HG03432 (cell line): ENCODE measurements at regions not wholly inside any gene's neighbourhood (a gene's known extent, or its start where the extent isn't known, plus 50 kb on each side); places are given as distances from the start of the nearest gene placed in this dataset.

ENCODE experiments used
- ATAC-seq: cut with Tn5 transposase; IDR thresholded peaks from one replicate; pipeline ENCODE4 v1.9.1; 2021; ENCODE audit warnings: mild to moderate bottlenecking, moderate library complexity; ENCODE audit not compliant: unreplicated experiment

DNA sequence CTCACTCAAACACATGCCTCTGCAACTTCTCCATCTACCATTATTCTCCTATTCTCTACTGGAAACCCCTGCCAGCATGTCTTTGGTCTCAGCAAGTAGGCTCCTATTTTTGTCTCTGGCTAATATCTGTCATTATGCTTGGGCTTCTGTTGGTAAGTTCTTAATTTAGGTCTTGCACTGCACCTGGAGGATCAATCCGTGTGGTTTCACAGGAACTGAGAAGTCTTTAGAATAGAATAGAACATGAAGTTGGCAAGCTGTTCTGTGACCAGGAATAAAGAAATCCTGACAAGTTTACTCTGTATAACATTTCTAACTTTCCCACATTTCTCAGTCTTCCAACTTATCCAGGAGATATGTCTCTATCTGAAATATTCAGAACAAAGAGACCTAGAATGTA is 219.5 kb upstream of the GYPC start:
- no peak for ATAC-seq

DNA sequence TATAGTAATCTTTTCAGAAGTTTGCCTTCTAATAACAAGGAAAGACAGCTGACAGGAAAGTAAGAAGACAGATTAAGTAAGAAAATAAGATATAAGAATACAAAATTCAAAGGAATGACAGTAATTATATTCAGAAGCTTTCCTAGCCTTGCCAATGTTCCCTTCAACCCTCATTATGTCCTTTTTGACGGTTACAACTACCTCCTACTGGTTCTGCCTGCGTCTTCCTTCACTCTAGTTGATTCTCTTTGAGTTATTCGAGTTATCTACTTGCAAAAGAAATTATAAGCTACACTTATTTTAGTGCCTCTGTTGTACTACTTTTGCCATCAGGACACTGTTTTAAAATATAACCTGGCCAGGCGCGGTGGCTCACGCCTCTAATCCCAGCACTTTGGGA is 218.9 kb upstream of the GYPC start:
- no peak for ATAC-seq

DNA sequence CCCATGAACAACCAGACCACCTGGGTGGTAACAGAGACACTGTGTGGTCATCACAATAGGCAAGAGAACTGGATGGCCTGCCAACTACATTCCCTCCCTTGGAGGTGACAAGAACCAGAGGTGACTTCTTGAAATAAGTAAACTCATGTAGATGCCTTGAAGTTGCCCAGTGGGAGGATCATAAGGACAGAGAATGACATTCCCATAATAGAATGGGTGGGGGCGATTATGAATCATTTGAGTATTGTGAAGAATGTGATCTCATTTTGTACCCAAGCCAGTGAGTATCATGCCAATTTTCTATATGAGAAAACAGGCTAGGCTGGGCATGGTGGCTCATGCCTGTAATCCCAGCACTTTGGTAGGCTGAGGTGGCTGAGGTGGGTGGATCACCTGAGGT is 211.4 kb upstream of the GYPC start:
- no peak for ATAC-seq

DNA sequence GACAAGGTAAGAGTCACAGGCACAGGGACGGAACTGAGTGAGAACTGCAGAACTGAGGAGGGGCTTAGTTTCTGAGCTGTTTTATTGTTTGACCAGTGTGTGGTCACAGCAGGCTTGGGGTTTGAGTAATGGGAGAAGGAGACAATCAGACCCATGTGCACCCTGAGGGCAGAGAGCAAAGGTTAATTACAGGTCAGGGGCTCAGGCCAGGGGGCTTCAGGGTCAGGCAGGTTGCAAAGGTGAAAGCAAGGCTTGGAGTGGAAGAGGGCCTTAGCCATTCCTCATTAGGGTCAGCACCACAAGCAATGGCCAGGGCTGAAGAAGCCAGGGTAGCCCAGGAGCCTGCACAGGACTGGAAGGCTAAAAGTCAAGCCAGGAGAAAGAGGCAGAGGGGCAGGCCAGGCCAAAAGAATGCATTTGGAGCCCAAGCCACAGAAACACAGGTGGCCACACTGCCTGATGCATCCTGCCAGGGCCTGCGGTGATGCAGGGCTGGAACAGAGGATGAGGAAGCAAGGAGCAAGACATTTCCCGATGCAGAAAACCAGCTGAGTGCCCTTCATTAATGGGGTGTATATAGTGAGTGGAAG is 209.8 kb upstream of the GYPC start:
- no peak for ATAC-seq

DNA sequence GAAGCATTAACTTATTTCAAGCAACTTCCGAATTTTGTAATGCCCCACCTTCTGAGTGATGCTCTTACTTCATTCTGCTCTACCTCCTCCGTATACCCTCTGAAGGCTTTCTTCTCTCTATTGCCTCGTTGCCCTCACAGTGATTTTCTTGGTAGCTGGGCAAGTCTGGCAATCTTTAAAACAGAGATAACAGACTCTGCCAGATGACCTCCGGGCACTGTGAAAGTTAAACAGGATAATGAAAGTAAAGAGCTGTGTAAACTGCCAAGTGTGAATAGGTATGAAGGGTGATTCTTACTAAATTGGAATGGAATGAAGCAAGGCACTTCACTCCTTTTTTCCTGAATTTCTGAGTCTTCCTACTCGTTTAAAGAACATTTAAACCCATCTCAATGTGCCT is 207.3 kb upstream of the GYPC start:
- no peak for ATAC-seq

DNA sequence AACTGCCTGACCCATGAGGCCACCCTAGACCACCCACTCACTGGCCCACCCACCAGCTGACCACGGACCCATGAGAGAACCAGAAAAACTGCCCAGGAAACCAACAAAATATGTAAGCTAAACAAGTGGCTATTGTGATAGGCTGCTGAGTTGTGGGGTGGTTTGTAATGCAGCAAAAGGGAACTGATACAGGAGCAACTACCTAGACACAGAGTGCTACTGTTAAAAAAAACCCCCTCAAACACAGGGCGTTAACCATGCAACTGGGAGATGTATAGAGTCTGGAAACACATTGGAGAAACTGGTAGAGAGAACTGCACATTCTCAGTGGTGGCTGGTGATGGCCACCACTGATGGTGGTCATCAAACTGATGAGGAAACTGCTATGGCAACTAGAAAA is 206.3 kb upstream of the GYPC start:
- peak; percentile 86 for ATAC-seq

DNA sequence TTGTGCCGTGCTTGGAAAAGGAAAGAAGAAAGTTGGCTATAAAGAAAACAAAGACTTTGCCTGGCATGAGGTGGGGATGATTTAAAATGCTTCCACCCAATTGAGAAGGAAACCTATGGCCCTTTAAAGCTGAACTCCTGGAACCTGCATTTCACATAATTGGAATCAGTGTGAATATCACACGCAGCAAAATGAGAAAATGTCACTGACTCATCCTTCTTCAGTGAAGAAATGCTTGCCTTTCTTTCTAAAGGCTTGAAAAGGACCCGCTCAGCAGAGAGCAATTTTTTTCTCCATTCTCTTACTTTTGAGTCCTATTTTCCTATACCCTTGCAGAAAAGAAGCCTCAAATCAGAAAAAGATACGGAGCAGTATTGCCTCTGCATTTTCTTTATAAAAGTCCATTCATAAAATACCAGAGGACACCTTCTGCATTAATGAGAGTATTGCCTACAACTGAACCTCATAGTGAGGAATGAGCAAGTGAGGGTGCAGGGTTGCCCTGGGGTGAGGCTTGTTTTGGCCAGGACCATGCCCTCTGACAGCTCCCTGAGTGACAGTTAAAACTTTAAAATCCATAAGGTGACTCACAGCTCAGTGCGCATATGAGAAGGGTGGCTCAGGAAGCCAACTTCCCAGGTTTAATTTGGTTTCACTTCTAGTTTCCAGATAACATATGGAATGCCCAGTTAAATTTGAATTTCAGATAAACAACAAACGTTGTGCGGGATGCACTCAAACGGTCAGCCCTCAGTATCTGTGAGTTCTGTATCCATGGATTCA is 191.9 kb upstream of the GYPC start:
- ATAC-seq = no peak

DNA sequence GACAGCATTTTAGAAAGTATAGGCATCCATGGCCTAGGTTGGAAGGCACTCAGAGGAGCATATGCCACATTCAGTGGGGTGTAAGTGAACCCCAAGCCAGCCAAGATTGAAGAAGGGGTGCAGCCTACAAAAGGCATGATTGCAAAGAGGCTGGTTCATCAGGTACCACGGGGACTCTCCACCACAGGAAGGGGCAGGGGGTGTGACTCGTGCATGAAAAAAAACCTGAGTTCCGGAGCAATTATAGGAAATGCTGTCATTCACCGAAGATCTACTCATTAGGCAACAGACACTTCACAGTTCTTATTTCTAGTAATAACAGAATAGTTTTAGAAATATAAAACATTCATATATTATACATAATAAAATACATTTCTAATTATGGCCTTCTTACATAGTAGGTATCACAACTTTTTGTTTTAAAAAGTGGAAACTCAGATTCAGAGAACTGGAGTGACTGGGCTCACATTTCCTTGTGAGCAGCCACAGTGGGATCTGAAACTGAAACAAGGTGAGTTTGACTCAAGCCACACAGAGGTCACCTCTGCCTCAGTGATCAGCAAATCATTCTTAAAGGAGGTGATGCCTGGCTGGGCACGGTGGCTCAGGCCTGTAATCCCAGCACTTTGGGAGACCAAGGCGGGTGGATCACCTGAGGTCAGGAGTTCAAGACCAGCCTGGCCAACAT is 188.4 kb upstream of the GYPC start:
- ATAC-seq = peak; percentile 91

DNA sequence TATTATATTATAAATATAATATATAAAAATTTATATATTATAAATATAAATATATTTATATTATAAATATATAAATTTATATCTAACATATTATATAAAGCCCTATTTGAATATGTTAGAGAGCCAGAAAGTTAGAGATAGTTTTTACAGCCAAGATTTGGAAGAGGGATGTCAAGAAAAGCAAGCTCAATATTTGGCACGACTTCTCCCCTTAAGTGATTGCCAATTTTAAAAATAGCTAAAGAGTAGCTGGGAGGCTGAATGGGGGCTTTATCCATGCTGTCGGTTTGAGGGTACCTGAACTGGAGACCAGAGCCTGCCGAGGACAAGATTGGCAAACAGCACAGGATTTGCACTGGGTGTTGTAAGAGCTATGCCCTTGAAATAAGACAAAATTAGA is 180.9 kb upstream of the GYPC start:
- no peak for ATAC-seq

DNA sequence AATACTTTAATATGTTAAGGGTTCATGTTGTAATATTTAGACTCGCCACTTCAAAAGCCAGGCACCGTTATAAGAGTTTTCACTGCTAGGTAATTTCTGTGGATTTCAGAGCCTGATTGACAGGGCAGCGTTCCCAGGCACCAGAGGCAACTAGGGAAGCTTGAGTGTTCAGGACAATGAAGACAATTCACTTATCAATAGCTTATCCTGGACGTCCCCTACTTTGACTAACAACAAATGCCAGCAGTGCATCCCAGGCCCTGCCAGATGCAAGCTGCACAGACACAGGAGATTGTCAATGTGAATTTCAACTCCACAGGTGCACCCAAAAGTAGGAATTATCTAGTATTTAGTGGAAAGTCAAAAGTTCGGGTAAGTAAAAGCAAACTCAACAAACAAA is 179.3 kb upstream of the GYPC start:
- ATAC-seq = no peak

DNA sequence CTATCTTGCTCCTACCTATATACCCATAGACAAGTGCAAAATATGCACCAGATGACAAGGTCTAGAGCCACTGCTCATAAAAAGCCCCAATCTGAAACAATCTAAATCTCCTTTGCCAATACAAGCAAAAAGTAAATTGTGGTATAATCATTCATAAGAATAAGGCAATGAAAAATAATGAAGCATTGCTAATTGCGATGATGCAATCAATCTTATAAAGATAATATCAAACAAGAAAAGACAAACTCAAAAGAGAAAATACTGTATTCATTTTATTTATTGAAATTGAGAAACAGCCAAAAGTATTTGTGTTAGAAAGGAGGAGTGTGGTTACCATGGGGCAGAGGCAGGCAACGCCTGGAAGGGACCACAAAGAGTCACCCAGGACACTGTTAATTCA is 175.9 kb upstream of the GYPC start:
- ATAC-seq = no peak

DNA sequence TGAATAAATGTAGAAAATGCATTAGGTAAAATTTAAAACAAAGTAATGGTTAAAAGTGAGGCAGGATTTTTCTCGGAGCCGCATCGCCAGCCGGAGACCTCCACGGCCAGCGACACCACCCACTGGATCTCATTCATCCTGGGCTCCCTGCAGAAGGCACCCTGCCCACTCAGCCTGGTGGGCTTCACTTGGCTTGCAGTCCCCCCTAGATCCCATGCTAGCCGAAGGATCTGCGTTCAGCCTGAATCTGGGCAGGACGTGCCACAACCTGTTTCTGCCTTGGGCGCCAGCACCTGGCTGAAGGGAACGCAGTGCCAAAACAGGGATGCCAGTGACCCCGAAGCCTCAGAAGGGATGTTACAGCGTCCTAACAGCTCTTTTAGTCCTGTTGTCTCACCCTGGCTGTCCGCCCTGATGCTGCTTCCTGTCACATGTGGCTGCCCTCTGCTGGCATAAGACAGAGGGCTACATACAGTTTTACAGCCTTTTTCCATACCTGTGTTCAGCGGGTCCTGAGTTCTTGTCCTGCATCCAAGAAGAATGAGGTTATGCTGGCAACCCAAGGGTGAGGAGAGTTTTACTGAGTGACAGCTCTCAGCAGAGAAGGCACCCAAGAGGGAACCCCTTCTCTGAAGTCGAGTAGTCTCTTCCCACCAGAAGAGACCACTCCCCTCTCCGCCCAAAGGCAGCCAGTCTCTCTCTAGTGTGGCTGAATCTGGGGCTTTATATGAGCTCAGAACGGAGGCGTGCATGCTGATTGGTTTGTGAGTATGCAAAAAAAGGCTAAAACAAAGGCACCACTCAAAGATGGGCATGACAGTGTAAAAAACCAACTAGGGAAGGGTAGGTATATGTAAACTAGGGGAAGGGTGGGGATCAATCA is 173.1 kb upstream of the GYPC start:
- no peak for ATAC-seq

DNA sequence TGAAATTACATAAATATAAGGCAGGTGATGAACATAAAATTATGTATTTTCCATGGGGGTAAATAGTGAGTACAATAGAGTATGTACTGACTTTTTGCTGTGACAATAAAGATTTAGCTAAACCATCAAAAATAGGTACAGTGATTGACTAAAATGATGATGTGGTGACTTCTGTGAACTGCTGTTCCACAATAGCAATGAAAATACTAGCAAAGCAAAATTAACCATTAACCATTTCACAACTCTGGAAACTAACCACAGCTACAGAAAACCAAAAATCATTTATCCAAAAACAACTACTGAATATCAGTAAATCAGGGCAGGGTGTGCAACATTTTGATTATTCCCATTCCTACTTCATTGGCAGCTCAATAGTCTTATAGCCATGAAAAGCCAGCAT is 161.4 kb upstream of the GYPC start:
- no peak for ATAC-seq

DNA sequence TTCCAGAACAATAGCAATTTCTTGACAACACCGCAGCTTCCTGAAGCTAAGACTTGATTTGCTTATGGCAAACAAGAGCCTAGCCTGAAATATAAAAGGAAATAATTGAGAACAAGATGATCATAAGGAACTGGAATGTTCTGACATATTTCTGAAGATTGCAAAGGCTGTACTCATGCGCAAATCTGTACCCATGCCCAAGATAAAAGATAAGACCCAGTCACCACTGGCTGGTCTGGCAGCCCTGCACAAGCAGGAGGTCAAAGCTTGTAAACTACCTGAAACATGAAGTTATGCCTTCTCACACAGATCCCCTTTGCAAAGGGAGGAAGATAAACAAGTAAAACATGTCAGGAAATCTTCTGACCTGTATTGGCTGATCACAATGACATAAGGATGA is 160.8 kb upstream of the GYPC start:
- no peak for ATAC-seq

DNA sequence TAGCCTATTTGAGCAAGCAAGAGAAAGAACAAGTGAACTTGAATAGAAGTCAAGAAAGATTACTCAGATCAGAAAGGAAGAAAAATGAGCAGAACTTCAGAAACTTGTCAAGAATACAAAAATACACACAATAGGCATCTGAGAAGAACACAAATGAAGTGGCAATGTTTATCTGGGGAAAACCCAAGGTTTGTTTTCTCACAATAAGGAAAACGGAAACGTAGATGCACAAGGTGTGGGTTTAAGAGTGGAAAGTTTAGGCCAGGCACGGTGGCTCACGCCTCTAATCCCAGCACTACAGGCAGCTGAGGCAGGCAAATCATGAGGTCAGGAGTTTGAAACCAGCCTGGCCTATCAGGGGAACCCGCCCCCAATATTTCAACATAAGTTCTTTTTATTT is 159.5 kb upstream of the GYPC start:
- ATAC-seq = peak; percentile 96

DNA sequence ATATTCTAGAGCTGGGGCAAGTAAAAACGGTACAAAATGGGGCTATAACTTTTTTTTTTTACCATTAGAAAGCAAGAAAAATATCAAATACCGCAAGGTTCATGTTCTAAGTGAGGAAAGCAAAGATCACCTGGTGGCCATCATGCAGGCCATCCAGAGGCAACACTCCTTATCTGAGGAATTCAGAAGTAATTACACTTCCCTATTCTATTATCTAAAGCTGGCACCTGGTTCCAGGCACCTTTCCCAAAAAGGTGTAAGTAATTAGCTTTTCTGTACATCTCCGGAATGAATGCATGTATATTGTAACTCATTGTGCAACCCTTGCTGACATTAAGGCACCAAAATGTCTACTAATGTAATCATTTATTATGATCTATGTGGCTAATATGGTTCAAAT is 152.5 kb upstream of the GYPC start:
- no peak for ATAC-seq

DNA sequence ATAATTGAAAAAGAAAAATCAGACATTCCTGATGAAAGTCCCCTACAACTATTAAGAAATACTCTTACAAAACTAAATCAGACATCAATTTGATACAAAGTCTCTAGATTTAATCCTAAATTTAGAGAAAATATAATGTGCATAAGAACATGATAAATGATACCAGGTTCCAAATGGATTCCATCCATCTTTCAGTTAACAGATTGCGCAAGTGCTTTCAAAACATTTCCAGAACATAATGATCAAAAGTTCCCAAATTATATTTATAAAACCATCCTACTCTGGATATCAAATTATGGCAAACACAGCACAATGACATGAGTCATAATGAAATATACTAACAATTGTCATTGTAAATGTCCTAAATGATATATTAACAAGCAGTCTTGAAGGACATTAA is 151.0 kb upstream of the GYPC start:
- no peak for ATAC-seq

DNA sequence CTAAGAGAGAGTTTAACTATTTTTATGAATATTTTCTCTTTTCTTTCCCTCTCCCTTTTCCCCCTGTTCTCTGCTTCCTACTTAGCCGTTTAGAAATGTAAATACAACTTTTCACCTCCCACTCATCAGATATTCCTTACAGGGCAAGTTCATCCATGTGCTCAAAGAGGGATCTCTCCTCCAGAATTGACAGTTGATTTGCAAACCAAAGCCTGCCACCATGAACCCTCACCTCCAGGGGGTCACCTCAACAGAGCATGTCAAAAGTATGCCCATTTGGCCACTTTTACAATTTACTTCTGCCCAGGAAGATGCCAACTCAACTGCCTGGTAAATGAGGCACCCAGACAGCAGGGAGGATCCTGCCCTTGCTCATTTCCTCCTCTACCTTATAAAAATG is 149.2 kb upstream of the GYPC start:
- no peak for ATAC-seq

DNA sequence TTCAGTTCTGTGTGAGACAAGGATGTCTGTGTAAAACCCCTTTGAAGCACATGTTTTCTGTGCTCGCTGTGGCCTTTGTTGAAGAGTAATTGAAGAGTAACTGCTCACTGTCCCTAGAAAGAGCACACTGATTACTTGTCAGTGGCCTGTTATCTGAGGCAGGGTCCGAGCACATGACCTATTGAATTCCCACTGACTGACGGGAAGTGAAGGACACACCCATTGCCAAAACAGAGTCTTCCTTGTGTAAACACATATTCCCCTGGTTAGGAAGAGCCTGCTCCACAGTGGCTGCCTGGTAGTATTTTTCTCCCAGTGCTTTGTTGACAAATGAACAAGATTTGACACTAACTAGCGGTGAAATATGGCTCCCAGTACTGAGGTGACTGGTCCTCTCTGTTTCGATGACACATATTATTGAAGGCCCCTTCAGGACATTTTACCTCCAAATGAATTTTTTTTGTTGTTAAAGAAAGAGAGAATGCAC is 148.5 kb upstream of the GYPC start:
- ATAC-seq = peak; percentile 46

DNA sequence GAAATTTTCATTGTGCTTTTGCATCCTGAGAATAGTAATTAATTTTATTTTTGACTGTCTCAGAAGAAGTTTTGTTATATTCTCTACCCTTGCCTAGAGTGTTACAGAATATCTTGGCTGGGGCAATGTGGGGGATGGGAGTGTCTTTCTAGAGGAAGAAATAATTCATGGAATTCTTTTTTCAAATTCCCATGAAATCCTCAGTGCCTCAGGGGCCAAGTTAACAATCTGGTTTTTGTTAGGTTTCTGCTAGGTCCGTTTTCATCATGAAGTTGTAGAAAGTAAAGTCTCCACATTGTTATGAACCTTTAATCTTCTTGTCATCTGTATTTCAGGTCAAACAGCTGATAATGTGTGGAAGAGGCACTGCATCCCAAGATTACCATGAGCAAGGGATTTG is 145.6 kb upstream of the GYPC start:
- no peak for ATAC-seq

DNA sequence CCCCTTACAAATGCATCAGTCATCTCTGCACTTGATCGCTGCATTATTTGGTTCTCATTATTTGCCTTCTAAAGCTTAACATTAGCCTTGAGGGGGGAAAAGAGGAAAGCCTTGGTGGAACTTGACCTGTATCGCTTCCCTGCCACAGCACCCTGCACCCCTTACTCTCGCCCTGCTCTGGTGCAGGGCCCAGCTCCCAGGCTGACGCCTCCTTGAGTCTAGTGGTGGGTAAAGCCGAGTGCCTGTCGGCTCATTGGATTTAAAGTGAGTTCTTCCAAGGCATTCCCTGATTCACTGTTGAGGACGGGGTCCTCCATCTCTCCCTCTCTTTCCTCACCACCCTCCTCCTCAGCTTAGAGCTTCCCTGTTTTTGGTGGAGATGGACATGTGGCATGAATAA is 145.0 kb upstream of the GYPC start:
- no peak for ATAC-seq
